H9 (cell line): ENCODE measurements at regions not wholly inside any gene's neighbourhood (a gene's known extent, or its start where the extent isn't known, plus 50 kb on each side); places are given as distances from the start of the nearest gene placed in this dataset.

Experiments
- DNase-seq: peaks from one replicate; pipeline ENCODE4 v3.0.0-alpha.2; 2017
- H2AFZ ChIP-seq: one replicate; pipeline ENCODE4 v1.6.1; 2013; ENCODE audit warnings: mild to moderate bottlenecking, low read length, control low read depth, moderate library complexity
- H2AK5ac ChIP-seq: 2 replicates; pipeline ENCODE4 v1.6.1; 2013; ENCODE audit warnings: low read length, control low read depth, mixed read lengths; ENCODE audit not compliant: insufficient read length
- H2BK120ac ChIP-seq: one replicate; pipeline ENCODE4 v1.6.1; 2013; ENCODE audit warnings: low read depth, mild to moderate bottlenecking, low read length, control low read depth, inconsistent platforms; ENCODE audit not compliant: poor library complexity, severe bottlenecking
- H2BK12ac ChIP-seq: 2 replicates; pipeline ENCODE4 v1.6.1; 2013; ENCODE audit warnings: low read length, control low read depth, mixed read lengths, low read depth; ENCODE audit not compliant: insufficient read length
- H2BK15ac ChIP-seq: 2 replicates; pipeline ENCODE4 v1.6.1; 2013; ENCODE audit warnings: low read depth, low read length, control low read depth
- H2BK20ac ChIP-seq: one replicate; pipeline ENCODE4 v1.6.1; 2013; ENCODE audit warnings: low read depth, mild to moderate bottlenecking, low read length, control low read depth, inconsistent platforms; ENCODE audit not compliant: poor library complexity, severe bottlenecking
- H2BK5ac ChIP-seq: 2 replicates; pipeline ENCODE4 v1.6.1; 2013; ENCODE audit warnings: low read length, control low read depth, mixed read lengths; ENCODE audit not compliant: insufficient read length
- H3K14ac ChIP-seq: 2 replicates; pipeline ENCODE4 v1.6.1; 2013; ENCODE audit warnings: low read length, control low read depth; ENCODE audit not compliant: insufficient read depth
- H3K18ac ChIP-seq: 2 replicates; pipeline ENCODE4 v1.6.1; 2013; ENCODE audit warnings: low read depth, mild to moderate bottlenecking, mixed read lengths, low read length, control low read depth; ENCODE audit not compliant: insufficient read length
- H3K23ac ChIP-seq: 2 replicates; pipeline ENCODE4 v1.6.1; 2013; ENCODE audit warnings: low read length, control low read depth, mixed read lengths, low read depth; ENCODE audit not compliant: insufficient read length
- H3K23me2 ChIP-seq: 2 replicates; pipeline ENCODE4 v1.6.1; 2013; ENCODE audit warnings: low read depth, mild to moderate bottlenecking, mixed read lengths, low read length, control low read depth; ENCODE audit not compliant: insufficient read length, poor library complexity, severe bottlenecking
- H3K27ac ChIP-seq: 2 replicates; pipeline ENCODE4 v1.5.1; 2013; ENCODE audit warnings: low read length, control low read depth, mixed read lengths, low read depth; ENCODE audit not compliant: insufficient read length
- H3K27me3 ChIP-seq: 2 replicates; pipeline ENCODE4 v1.6.1; 2013; ENCODE audit warnings: low read length, control low read depth, inconsistent platforms; ENCODE audit not compliant: insufficient read depth
- H3K4ac ChIP-seq: 2 replicates; pipeline ENCODE4 v1.6.1; 2013; ENCODE audit warnings: low read depth, mild to moderate bottlenecking, control low read depth, inconsistent platforms, low read length, moderate library complexity
- H3K4me1 ChIP-seq: 2 replicates; pipeline ENCODE4 v1.6.1; 2013; ENCODE audit warnings: low read length, control low read depth, inconsistent platforms; ENCODE audit not compliant: insufficient read depth
- H3K4me2 ChIP-seq: 2 replicates; pipeline ENCODE4 v1.6.1; 2013; ENCODE audit warnings: low read length, control low read depth, mixed read lengths; ENCODE audit not compliant: insufficient read length, insufficient read depth
- H3K56ac ChIP-seq: 2 replicates; pipeline ENCODE4 v1.6.1; 2013; ENCODE audit warnings: low read depth, mild to moderate bottlenecking, mixed read lengths, low read length, control low read depth; ENCODE audit not compliant: insufficient read length
- H3K79me1 ChIP-seq: 2 replicates; pipeline ENCODE4 v1.6.1; 2013; ENCODE audit warnings: low read depth, mild to moderate bottlenecking, moderate library complexity, low read length, control low read depth, inconsistent platforms; ENCODE audit not compliant: insufficient read depth, poor library complexity, severe bottlenecking
- H3K79me2 ChIP-seq: 2 replicates; pipeline ENCODE4 v1.6.1; 2013; ENCODE audit warnings: low read length, control low read depth, inconsistent platforms; ENCODE audit not compliant: insufficient read depth
- H3K9ac ChIP-seq: 2 replicates; pipeline ENCODE4 v1.6.1; 2013; ENCODE audit warnings: low read length, control low read depth, mixed read lengths; ENCODE audit not compliant: insufficient read length; ENCODE audit errors: extremely low read depth
- H3K9me3 ChIP-seq: one replicate; pipeline ENCODE4 v1.6.1; 2013; ENCODE audit warnings: low read depth, low read length, inconsistent platforms; ENCODE audit not compliant: control insufficient read depth
- H3T11ph ChIP-seq: one replicate; pipeline ENCODE4 v1.6.1; 2013; ENCODE audit warnings: mild to moderate bottlenecking, low read length, control low read depth, inconsistent platforms
- H4K20me1 ChIP-seq: one replicate; pipeline ENCODE4 v1.6.1; 2013; ENCODE audit not compliant: control insufficient read depth, insufficient read length, insufficient read depth
- H4K5ac ChIP-seq: 2 replicates; pipeline ENCODE4 v1.6.1; 2013; ENCODE audit warnings: low read depth, mild to moderate bottlenecking, mixed read lengths, low read length, control low read depth; ENCODE audit not compliant: insufficient read length
- H4K8ac ChIP-seq: replicated peaks from 2 replicates; pipeline ENCODE4 v1.6.1; 2013; ENCODE audit warnings: low read length, control low read depth, mixed read lengths, low read depth; ENCODE audit not compliant: insufficient read length
- H4K91ac ChIP-seq: 2 replicates; pipeline ENCODE4 v1.6.1; 2013; ENCODE audit warnings: low read depth, mild to moderate bottlenecking, moderate library complexity, mixed read lengths, low read length, control low read depth; ENCODE audit not compliant: insufficient read length
- H3K27ac Mint-ChIP-seq, 3 experiments: 2 replicates in 2 of 3; 3 replicates in 1 of 3; pipeline ENCODE4 v1.8.0; 2020 to 2021; ENCODE audit warnings: mixed read lengths in 3 of 3, mild to moderate bottlenecking in 1 of 3, moderate library complexity in 1 of 3
- H3K27me3 Mint-ChIP-seq: 2 replicates; pipeline ENCODE4 v1.8.0; 2021; ENCODE audit warnings: low read depth, mild to moderate bottlenecking, moderate library complexity, mixed read lengths
- H3K36me3 Mint-ChIP-seq, 3 experiments: 2 replicates in 2 of 3; 3 replicates in 1 of 3; pipeline ENCODE4 v1.8.0; 2020 to 2021; ENCODE audit warnings: low read depth in 3 of 3, mixed read lengths in 3 of 3; ENCODE audit not compliant: insufficient read depth in 1 of 3
- H3K4me1 Mint-ChIP-seq, 2 experiments: 2 replicates each; pipeline ENCODE4 v1.8.0; 2020; ENCODE audit warnings: mixed read lengths in 2 of 2
- H3K4me3 Mint-ChIP-seq, 2 experiments: 2 replicates in 1 of 2; 3 replicates in 1 of 2; pipeline ENCODE4 v1.8.0; 2020 to 2021; ENCODE audit warnings: mild to moderate bottlenecking in 2 of 2, mixed read lengths in 2 of 2, moderate library complexity in 1 of 2
- H3K9me3 Mint-ChIP-seq, 2 experiments: 2 replicates in 1 of 2; 3 replicates in 1 of 2; pipeline ENCODE4 v1.8.0; 2020; ENCODE audit warnings: mild to moderate bottlenecking in 2 of 2, mixed read lengths in 2 of 2, moderate library complexity in 1 of 2
- CTCF ChIP-seq: fragments of 200-600 bp; sonication (generic); conservative IDR thresholded peaks from 3 replicates; pipeline ENCODE4 v1.8.0; 2021; ENCODE audit warnings: antibody characterized with exemption, mild to moderate bottlenecking
- WGBS: extraction: QIAGEN DNeasy Blood & Tissue Kit; methylation state at CpG from one replicate; pipeline ENCODE4 v1.1.7; 2013; ENCODE audit warnings: missing lambda C conversion rate, low lambda C conversion rate, mixed read lengths; ENCODE audit not compliant: insufficient read length; ENCODE audit errors: extremely low coverage; 5-methylcytosine and 5-hydroxymethylcytosine counted together

GRCh38 chr5:121763665-121764064, 88.0 kb upstream of the FTMT start:
- Histone ChIP-seq H2AK5ac (no peak overlapping the region), H4K8ac (no peak overlapping the region), H3K79me1 (no peaks in the 10 kb centered on the region), H2BK12ac (no peak overlapping the region), H4K5ac (no peak overlapping the region), H2BK20ac (no peak overlapping the region), H4K91ac (no peak overlapping the region), H3K4me1 (no peaks in the 10 kb centered on the region), H2BK120ac (no peak overlapping the region), H3K56ac (no peak overlapping the region), H3K4me2 (no peak overlapping the region), H3K9ac (no peak overlapping the region), H3K18ac (no peak overlapping the region), H3K23ac (no peak overlapping the region), H2BK5ac (no peak overlapping the region), H3K79me2 (no peaks in the 10 kb centered on the region), H3K23me2 (no peaks in the 10 kb centered on the region), H3K27me3 (no peaks in the 10 kb centered on the region), H3K27ac (no peak overlapping the region), H3K9me3 (no peaks in the 10 kb centered on the region), H3T11ph (no peak overlapping the region), H2AFZ (no peak overlapping the region), H3K4ac (no peak overlapping the region), H2BK15ac (no peak overlapping the region), H3K14ac (no peak overlapping the region), H4K20me1 (no peaks in the 10 kb centered on the region)
- DNase-seq, result no peak
- Mint-ChIP-seq H3K9me3 (no peaks in the 10 kb centered on the region), H3K4me3 (no peak overlapping the region), H3K4me1 (peaks cover 3 to 6% of the 10 kb centered on the region in 2 experiments; a peak in 3 of 4 replicates), H3K27me3 (no peaks in the 10 kb centered on the region), H3K27ac (peak overlapping the region; percentile 4 to 51 (median 31); a peak in 4 of 7 replicates), H3K36me3 (no peaks in the 10 kb centered on the region)
- TF ChIP-seq CTCF, result no peak
- no CpG with 5 or more reads among the region's 2 CpGs for WGBS
